Brain microvascular endothelial cell (primary cell): ENCODE measurements at regions not wholly inside any gene's neighbourhood (a gene's known extent, or its start where the extent isn't known, plus 50 kb on each side); places are given as distances from the start of the nearest gene placed in this dataset.
"Not testable (repeated sequence)": the region's sequence is repeated elsewhere in the genome, so short reads cannot be mapped to it uniquely, and the experiment has no call there.

Experiments
- DNase-seq: peaks from one replicate; pipeline ENCODE4 v3.0.0-alpha.2; 2020
- H3K27ac ChIP-seq: fragments of 250-450 bp; sonication (Bioruptor Pico); 2 replicates; pipeline ENCODE4 v1.5.1; 2020; ENCODE audit warnings: mild to moderate bottlenecking, moderate library complexity
- H3K27me3 ChIP-seq: fragments of 250-450 bp; sonication (Bioruptor Pico); replicated peaks from 2 replicates; pipeline ENCODE4 v1.5.1; 2020; ENCODE audit warnings: mild to moderate bottlenecking
- H3K36me3 ChIP-seq: fragments of 250-450 bp; sonication (Bioruptor Pico); replicated peaks from 2 replicates; pipeline ENCODE4 v1.5.1; 2020; ENCODE audit warnings: mild to moderate bottlenecking
- H3K4me3 ChIP-seq: 2 replicates; pipeline ENCODE4 v1.5.1; 2011; ENCODE audit warnings: low read depth, mild to moderate bottlenecking, control low read depth, low read length, moderate library complexity
- in situ Hi-C: cut with HindIII; loops from 2 replicates; pipeline ENCODE4 v1.10.0; 2017; ENCODE audit warnings: low sequenced_read_pairs, low pct_ligation_motif_present
- TF ChIP-seq, protein P1 (sequence below): IDR thresholded peaks from 2 replicates; pipeline ENCODE4 v1.5.1; 2011; ENCODE audit warnings: low read depth, mild to moderate bottlenecking, moderate library complexity, low read length, control low read depth, inconsistent platforms; ENCODE audit errors: missing control alignments

DNA sequence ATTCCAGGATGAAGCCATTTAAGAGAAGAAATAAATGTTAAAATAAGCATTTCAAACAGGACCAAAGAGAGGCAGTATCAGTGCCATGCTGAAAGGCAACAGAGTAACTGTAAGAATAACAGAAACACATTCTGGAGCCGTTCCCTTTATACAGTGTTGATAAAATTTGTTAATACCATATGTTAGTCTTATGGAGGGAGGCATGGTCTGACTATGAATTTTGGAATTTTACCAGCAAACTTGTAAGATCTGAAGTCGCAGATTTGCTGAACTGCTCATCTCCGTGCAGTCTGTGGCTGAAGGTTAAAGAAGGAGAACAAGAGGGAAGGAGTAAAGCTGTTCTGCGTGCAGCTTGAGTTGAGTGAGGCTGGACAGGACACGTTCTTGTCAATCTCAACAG lies 508.4 kb downstream of the NFIB start:
- Histone ChIP-seq H3K4me3 (no peak overlapping the region), H3K27me3 (no peaks in the 10 kb centered on the region), H3K27ac (no peak overlapping the region), H3K36me3 (no peaks in the 10 kb centered on the region)
- DNase-seq: no peak
- in situ Hi-C loops: no loop called here
- TF ChIP-seq, protein P1, sequence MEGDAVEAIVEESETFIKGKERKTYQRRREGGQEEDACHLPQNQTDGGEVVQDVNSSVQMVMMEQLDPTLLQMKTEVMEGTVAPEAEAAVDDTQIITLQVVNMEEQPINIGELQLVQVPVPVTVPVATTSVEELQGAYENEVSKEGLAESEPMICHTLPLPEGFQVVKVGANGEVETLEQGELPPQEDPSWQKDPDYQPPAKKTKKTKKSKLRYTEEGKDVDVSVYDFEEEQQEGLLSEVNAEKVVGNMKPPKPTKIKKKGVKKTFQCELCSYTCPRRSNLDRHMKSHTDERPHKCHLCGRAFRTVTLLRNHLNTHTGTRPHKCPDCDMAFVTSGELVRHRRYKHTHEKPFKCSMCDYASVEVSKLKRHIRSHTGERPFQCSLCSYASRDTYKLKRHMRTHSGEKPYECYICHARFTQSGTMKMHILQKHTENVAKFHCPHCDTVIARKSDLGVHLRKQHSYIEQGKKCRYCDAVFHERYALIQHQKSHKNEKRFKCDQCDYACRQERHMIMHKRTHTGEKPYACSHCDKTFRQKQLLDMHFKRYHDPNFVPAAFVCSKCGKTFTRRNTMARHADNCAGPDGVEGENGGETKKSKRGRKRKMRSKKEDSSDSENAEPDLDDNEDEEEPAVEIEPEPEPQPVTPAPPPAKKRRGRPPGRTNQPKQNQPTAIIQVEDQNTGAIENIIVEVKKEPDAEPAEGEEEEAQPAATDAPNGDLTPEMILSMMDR: no peak

DNA sequence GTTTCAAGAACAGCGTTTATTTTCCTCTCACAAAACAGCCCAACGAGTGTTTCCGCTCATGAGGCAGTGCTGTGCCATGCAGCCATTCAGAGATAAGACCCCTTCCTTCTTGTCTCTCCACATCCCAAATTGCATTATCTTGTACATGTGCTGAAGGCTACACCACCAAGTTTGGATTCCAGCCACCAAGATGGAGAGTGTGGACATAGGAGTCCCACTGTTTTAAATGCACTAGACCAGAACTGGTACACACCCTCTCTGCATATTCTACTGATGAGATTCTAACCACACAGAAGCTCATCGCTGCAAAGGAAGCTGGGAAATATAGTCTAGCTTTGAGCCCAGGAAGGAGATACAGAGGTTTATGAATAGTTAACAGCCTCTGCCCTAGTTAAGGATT lies 509.4 kb downstream of the NFIB start:
- TF ChIP-seq, protein P1: no peak
- H3K27me3 ChIP-seq: no peaks in the 10 kb centered on the region
- no peak overlapping the region for H3K4me3 ChIP-seq
- no peaks in the 10 kb centered on the region for H3K36me3 ChIP-seq
- peak; percentile 42 for DNase-seq
- in situ Hi-C loops: no loop called here
- H3K27ac ChIP-seq: no peak overlapping the region

DNA sequence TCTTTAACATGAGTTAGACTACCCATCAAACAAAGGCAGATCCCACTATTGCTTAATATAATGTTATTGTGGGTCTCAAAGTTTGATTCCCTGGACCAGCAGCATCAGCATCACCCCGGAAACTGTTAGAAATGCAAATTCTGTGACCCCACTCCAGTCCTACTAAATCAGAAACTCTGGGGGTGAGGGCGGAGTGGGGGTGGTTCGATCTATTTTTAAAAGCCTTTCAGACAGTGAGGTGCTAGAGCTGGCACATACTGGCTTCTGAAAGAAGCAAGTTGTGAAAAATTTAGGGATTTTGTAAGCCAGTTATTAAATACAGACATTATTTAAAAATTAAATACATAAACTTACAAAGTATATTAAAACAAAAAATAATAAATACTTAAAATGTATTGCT lies 513.2 kb downstream of the NFIB start:
- TF ChIP-seq, protein P1: no peak
- Histone ChIP-seq H3K36me3 (no peaks in the 10 kb centered on the region), H3K27me3 (no peaks in the 10 kb centered on the region), H3K27ac (no peak overlapping the region), H3K4me3 (no peak overlapping the region)
- DNase-seq: no peak
- in situ Hi-C loops: no loop called here

DNA sequence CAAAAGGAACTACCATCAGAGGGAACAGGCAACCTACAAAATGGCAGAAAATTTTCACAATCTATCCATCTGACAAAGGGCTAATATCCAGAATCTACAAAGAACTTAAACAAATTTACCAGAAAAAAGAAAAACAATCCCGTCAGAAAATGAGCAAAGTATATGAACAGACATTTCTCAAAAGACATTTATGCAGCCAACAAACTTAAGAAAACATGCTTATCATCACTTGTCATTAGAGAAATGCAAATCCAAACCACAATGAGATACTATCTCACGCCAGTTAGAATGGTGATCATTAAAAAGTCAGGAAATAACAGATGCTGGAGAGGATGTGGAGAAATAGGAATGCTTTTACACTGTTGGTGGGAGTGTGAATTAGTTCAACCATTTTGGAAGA lies 516.2 kb downstream of the NFIB start:
- H3K4me3 ChIP-seq, H3K36me3 ChIP-seq, H3K27ac ChIP-seq, H3K27me3 ChIP-seq, DNase-seq, in situ Hi-C loops: not testable (repeated sequence)

DNA sequence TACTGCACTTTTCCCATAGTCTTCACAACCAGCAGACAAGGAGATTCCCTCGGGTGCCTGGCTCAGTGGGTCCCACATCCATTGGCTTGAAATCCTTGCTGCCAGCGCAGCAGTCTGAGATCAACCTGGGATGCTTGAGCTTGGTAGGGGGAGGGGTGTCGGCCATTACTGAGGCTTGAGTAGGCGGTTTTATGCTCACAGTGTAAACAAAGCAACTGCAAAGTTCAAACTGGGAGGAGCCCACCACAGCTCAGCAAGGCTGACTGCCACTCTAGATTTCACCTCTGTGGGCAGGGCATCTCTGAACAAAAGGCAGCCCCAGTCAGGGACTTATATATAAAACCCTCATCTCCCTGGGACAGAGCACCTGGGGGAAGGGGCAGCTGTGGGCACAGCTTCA lies 512.3 kb upstream of the MPDZ start:
- in situ Hi-C loops: no loop called here
- Histone ChIP-seq H3K27me3 (no peaks in the 10 kb centered on the region), H3K36me3 (no peaks in the 10 kb centered on the region), H3K4me3 (no peak overlapping the region), H3K27ac (no peak overlapping the region)
- no peak for DNase-seq
- TF ChIP-seq, protein P1: no peak

DNA sequence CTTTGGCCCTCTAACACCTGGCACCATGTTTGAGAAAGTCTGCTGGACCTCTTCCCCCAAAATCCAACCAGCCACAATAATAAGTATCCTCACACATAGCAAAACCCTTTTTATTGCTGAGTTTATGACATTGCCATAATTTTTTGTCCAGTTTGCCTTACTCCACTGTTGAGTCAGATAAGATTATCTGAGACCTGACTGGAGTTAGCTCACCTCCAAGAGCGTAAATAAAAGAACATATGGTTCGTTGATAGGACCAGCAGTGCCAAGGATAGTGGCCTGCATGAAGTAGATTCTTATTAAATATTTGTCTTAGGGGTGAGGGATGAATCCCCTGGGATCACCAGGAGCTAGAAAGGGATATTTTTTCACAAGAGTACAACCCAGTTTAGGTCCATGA lies 510.6 kb upstream of the MPDZ start:
- Histone ChIP-seq H3K4me3 (no peak overlapping the region), H3K27ac (no peak overlapping the region), H3K27me3 (no peaks in the 10 kb centered on the region), H3K36me3 (no peaks in the 10 kb centered on the region)
- TF ChIP-seq, protein P1: no peak
- DNase-seq: no peak
- in situ Hi-C loops: no loop called here
